Mesendoderm (in vitro differentiated cells): ENCODE measurements at regions not wholly inside any gene's neighbourhood (a gene's known extent, or its start where the extent isn't known, plus 50 kb on each side); places are given as distances from the start of the nearest gene placed in this dataset.

Source experiments
- DNase-seq: peaks from one replicate; pipeline ENCODE4 v3.0.0; 2013
- H2AK5ac ChIP-seq: 2 replicates; pipeline ENCODE4 v1.6.1; 2013; ENCODE audit warnings: low read length, inconsistent platforms
- H2BK120ac ChIP-seq: 2 replicates; pipeline ENCODE4 v1.6.1; 2013; ENCODE audit warnings: low read depth, mild to moderate bottlenecking, low read length, moderate library complexity, mixed read lengths
- H2BK15ac ChIP-seq: replicated peaks from 2 replicates; pipeline ENCODE4 v1.6.1; 2013; ENCODE audit warnings: low read depth, mild to moderate bottlenecking, moderate library complexity
- H2BK5ac ChIP-seq: 2 replicates; pipeline ENCODE4 v1.6.1; 2013; ENCODE audit warnings: low read length, inconsistent platforms
- H3K18ac ChIP-seq: 2 replicates; pipeline ENCODE4 v1.6.1; 2013; ENCODE audit warnings: mild to moderate bottlenecking, low read length, mixed read lengths
- H3K23ac ChIP-seq: one replicate; pipeline ENCODE4 v1.6.1; 2013; ENCODE audit warnings: low read length
- H3K27ac ChIP-seq: 2 replicates; pipeline ENCODE4 v1.5.1; 2013; ENCODE audit warnings: low read depth, mild to moderate bottlenecking, inconsistent platforms, low read length, moderate library complexity
- H3K27me3 ChIP-seq: 2 replicates; pipeline ENCODE4 v1.6.1; 2013; ENCODE audit warnings: low read length, control low read depth, mild to moderate bottlenecking, inconsistent platforms; ENCODE audit not compliant: insufficient read depth, poor library complexity
- H3K36me3 ChIP-seq: 2 replicates; pipeline ENCODE4 v1.6.1; 2013; ENCODE audit warnings: low read length, inconsistent platforms; ENCODE audit not compliant: control insufficient read depth, insufficient read depth
- H3K4ac ChIP-seq: one replicate; pipeline ENCODE4 v1.6.1; 2013; ENCODE audit warnings: low read depth, mild to moderate bottlenecking, low read length, moderate library complexity
- H3K4me1 ChIP-seq: 2 replicates; pipeline ENCODE4 v1.6.1; 2013; ENCODE audit warnings: low read depth, low read length, inconsistent platforms; ENCODE audit not compliant: control insufficient read depth
- H3K4me2 ChIP-seq: 2 replicates; pipeline ENCODE4 v1.6.1; 2013; ENCODE audit warnings: low read length
- H3K4me3 ChIP-seq: 2 replicates; pipeline ENCODE4 v1.5.1; 2013; ENCODE audit warnings: mild to moderate bottlenecking, low read length
- H3K56ac ChIP-seq: one replicate; pipeline ENCODE4 v1.6.1; 2013; ENCODE audit warnings: low read length
- H3K79me1 ChIP-seq: 2 replicates; pipeline ENCODE4 v1.6.1; 2013; ENCODE audit warnings: low read length, inconsistent platforms
- H3K79me2 ChIP-seq: 2 replicates; pipeline ENCODE4 v1.6.1; 2013; ENCODE audit warnings: mild to moderate bottlenecking, low read length; ENCODE audit not compliant: control insufficient read depth, insufficient read depth
- H3K9ac ChIP-seq: 2 replicates; pipeline ENCODE4 v1.6.1; 2013; ENCODE audit warnings: low read length, inconsistent platforms
- H4K5ac ChIP-seq: one replicate; pipeline ENCODE4 v1.6.1; 2013; ENCODE audit warnings: low read length
- H4K8ac ChIP-seq: one replicate; pipeline ENCODE4 v1.6.1; 2013; ENCODE audit warnings: low read depth, mild to moderate bottlenecking, control low read depth, low read length, moderate library complexity
- WGBS: extraction: QIAGEN DNeasy Blood & Tissue Kit; methylation state at CpG from one replicate; pipeline ENCODE4 v1.1.7; 2013; ENCODE audit warnings: low lambda C conversion rate, missing lambda C conversion rate; ENCODE audit not compliant: insufficient coverage; ENCODE audit errors: extremely low coverage; 5-methylcytosine and 5-hydroxymethylcytosine counted together

GRCh38 chr9:18167733-18168132, 306.2 kb upstream of the ADAMTSL1 start:
- H3K4ac ChIP-seq: no peak overlapping the region
- H3K27me3 ChIP-seq: no peaks in the 10 kb centered on the region
- no peak overlapping the region for H4K5ac ChIP-seq
- H3K23ac ChIP-seq: no peak overlapping the region
- no peak overlapping the region for H3K27ac ChIP-seq
- no peak overlapping the region for H3K56ac ChIP-seq
- no peak overlapping the region for H2BK120ac ChIP-seq
- no peaks in the 10 kb centered on the region for H3K79me2 ChIP-seq
- no CpG with 5 or more reads among the region's 1 CpG for WGBS
- no peak overlapping the region for H4K8ac ChIP-seq
- no peak overlapping the region for H3K4me2 ChIP-seq
- H2AK5ac ChIP-seq: no peak overlapping the region
- H3K4me1 ChIP-seq: peaks cover 2% of the 10 kb centered on the region
- no peak overlapping the region for H2BK5ac ChIP-seq
- H3K79me1 ChIP-seq: no peaks in the 10 kb centered on the region
- no peak for DNase-seq
- H3K36me3 ChIP-seq: no peaks in the 10 kb centered on the region
- H3K9ac ChIP-seq: no peak overlapping the region
- no peak overlapping the region for H3K18ac ChIP-seq
- H2BK15ac ChIP-seq: no peak overlapping the region
- H3K4me3 ChIP-seq: no peak overlapping the region

- no peaks in the 10 kb centered on the region for H3K79me1 ChIP-seq
- H2BK120ac ChIP-seq: no peak overlapping the region
- no peak overlapping the region for H2BK15ac ChIP-seq
- no CpG with 5 or more reads among the region's 4 CpGs for WGBS
- no peak overlapping the region for H3K9ac ChIP-seq
- H3K23ac ChIP-seq: no peak overlapping the region
- no peak overlapping the region for H3K56ac ChIP-seq
- no peak for DNase-seq
- no peak overlapping the region for H3K18ac ChIP-seq
- H3K4me1 ChIP-seq: no peaks in the 10 kb centered on the region
- H3K27ac ChIP-seq: no peak overlapping the region
- H3K4me3 ChIP-seq: no peak overlapping the region
- no peaks in the 10 kb centered on the region for H3K79me2 ChIP-seq
- H3K36me3 ChIP-seq: no peaks in the 10 kb centered on the region
- H3K4ac ChIP-seq: no peak overlapping the region
- no peak overlapping the region for H4K8ac ChIP-seq
- H3K27me3 ChIP-seq: no peaks in the 10 kb centered on the region
- H2BK5ac ChIP-seq: no peak overlapping the region
- H2AK5ac ChIP-seq: no peak overlapping the region
- H3K4me2 ChIP-seq: no peak overlapping the region
- no peak overlapping the region for H4K5ac ChIP-seq
Measured at GRCh38 chr9:18173923-18174322, 300.0 kb upstream of the ADAMTSL1 start.

DNA sequence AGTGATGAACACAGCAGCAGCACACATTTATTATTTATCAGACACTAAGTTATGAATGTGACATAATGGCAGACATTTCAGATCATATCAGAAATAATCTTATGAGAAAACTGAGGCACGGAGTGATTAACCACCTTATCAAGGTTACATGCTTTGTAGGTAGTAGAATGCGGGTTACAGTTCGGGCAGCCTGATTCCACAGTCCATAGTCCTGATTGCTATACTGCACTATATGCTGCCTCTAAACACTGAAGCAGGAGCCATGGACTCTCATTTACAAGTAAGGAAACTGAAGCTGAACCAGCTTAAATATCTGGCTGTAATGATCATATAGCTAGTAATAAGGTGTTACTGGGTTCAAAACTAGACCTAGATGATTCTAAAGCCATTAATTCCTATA, 291.3 kb upstream of the ADAMTSL1 start:
- no CpG with 5 or more reads among the region's 3 CpGs for WGBS

DNA sequence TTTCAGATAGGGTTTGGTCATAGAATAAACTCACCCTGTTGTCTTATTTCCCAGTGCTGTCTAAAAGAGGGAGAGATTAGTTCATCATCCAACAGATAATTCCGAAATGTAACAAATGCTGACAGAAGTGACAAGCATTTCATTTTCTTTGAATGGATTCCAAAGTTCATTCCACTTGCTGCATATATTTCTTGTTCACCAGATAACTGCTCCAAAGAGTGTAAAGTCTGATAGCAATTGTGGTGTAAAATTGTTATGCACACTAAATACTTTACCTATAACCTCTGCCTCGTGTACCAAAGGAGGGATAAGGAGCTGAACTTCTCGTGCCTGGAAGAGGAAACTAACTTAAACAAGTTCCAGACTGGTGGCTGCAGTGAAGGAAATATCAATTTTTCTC, 290.0 kb upstream of the ADAMTSL1 start:
- no peak for DNase-seq
- Histone ChIP-seq H3K27me3 (no peaks in the 10 kb centered on the region), H3K23ac (no peak overlapping the region), H4K8ac (no peak overlapping the region), H3K9ac (no peak overlapping the region), H2BK120ac (no peak overlapping the region), H3K27ac (no peak overlapping the region), H3K36me3 (no peaks in the 10 kb centered on the region), H3K4ac (no peak overlapping the region), H2BK15ac (no peak overlapping the region), H2BK5ac (no peak overlapping the region), H3K4me2 (no peak overlapping the region), H3K4me3 (no peak overlapping the region), H4K5ac (no peak overlapping the region), H3K18ac (no peak overlapping the region), H2AK5ac (no peak overlapping the region), H3K56ac (no peak overlapping the region), H3K4me1 (no peaks in the 10 kb centered on the region), H3K79me2 (no peaks in the 10 kb centered on the region), H3K79me1 (no peaks in the 10 kb centered on the region)
- no CpG with 5 or more reads among the region's 3 CpGs for WGBS

More for the DNA sequence above, 291.3 kb upstream of the ADAMTSL1 start:
- H3K79me2 ChIP-seq: no peaks in the 10 kb centered on the region
- H4K5ac ChIP-seq: no peak overlapping the region
- no peak for DNase-seq
- H2BK120ac ChIP-seq: no peak overlapping the region
- no peak overlapping the region for H3K56ac ChIP-seq
- H4K8ac ChIP-seq: no peak overlapping the region
- no peak overlapping the region for H2BK5ac ChIP-seq
- H3K4me3 ChIP-seq: no peak overlapping the region
- H3K27me3 ChIP-seq: no peaks in the 10 kb centered on the region
- H3K36me3 ChIP-seq: no peaks in the 10 kb centered on the region
- H3K23ac ChIP-seq: no peak overlapping the region
- no peak overlapping the region for H3K27ac ChIP-seq
- H3K4me2 ChIP-seq: no peak overlapping the region
- H3K4ac ChIP-seq: no peak overlapping the region
- no peak overlapping the region for H3K9ac ChIP-seq
- no peak overlapping the region for H2AK5ac ChIP-seq
- no peak overlapping the region for H2BK15ac ChIP-seq
- H3K79me1 ChIP-seq: no peaks in the 10 kb centered on the region
- H3K4me1 ChIP-seq: no peaks in the 10 kb centered on the region
- no peak overlapping the region for H3K18ac ChIP-seq

GRCh38 chr9:18184401-18184800, 289.6 kb upstream of the ADAMTSL1 start:
- Histone ChIP-seq H4K8ac (no peak overlapping the region), H3K4me2 (no peak overlapping the region), H3K4ac (no peak overlapping the region), H3K4me3 (no peak overlapping the region), H3K36me3 (no peaks in the 10 kb centered on the region), H3K9ac (no peak overlapping the region), H3K27me3 (no peaks in the 10 kb centered on the region), H3K79me1 (no peaks in the 10 kb centered on the region), H4K5ac (no peak overlapping the region), H2AK5ac (no peak overlapping the region), H3K56ac (no peak overlapping the region), H3K27ac (no peak overlapping the region), H2BK5ac (no peak overlapping the region), H2BK15ac (no peak overlapping the region), H3K79me2 (no peaks in the 10 kb centered on the region), H3K18ac (no peak overlapping the region), H3K23ac (no peak overlapping the region), H3K4me1 (no peaks in the 10 kb centered on the region), H2BK120ac (no peak overlapping the region)
- no peak for DNase-seq
- no CpG with 5 or more reads among the region's 4 CpGs for WGBS

DNA sequence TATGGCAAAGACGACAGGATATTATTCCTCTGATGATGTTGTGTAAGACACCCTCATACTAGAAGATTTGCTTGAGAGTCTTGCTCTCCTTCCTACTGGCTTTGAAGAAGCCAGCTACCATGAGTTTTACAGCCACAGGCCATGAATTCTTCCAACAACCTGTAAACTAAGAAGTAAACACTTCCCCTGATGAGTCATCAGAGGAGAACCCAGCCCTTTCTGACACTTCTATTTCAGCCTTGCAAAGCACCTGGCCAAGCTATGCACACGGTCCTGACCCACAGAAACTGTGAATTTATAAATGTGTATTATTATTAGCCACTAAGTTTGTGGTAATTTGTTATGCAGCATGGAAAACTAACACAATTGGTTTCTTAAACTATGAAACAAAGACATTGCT, 288.8 kb upstream of the ADAMTSL1 start:
- Histone ChIP-seq H3K9ac (no peak overlapping the region), H2BK120ac (no peak overlapping the region), H4K8ac (no peak overlapping the region), H3K79me2 (no peaks in the 10 kb centered on the region), H3K4me2 (no peak overlapping the region), H3K79me1 (no peaks in the 10 kb centered on the region), H4K5ac (no peak overlapping the region), H3K4ac (no peak overlapping the region), H2AK5ac (no peak overlapping the region), H3K18ac (no peak overlapping the region), H3K27me3 (no peaks in the 10 kb centered on the region), H3K4me1 (no peaks in the 10 kb centered on the region), H3K27ac (no peak overlapping the region), H3K56ac (no peak overlapping the region), H2BK15ac (no peak overlapping the region), H3K23ac (no peak overlapping the region), H3K36me3 (no peaks in the 10 kb centered on the region), H2BK5ac (no peak overlapping the region), H3K4me3 (no peak overlapping the region)
- DNase-seq: peak; percentile 62
- no CpG with 5 or more reads among the region's 2 CpGs for WGBS
